Right cardiac atrium (tissue), 5 donors: ENCODE measurements at regions not wholly inside any gene's neighbourhood (a gene's known extent, or its start where the extent isn't known, plus 50 kb on each side); places are given as distances from the start of the nearest gene placed in this dataset.

Source experiments
- ATAC-seq, 2 donors: fragments of 200-7000 bp; cut with Tn5 transposase; one replicate each; pipeline versions ENCODE4 v1.8.0 to v1.9.1; 2020; ENCODE audit warnings: moderate library complexity in 2 of 2, mild to moderate bottlenecking in 1 of 2
- DNase-seq, 3 donors: peaks; one replicate each; pipeline ENCODE4 v3.0.0-alpha.2; 2020
- H3K27ac ChIP-seq: one replicate; pipeline ENCODE4 v1.5.1; 2013; ENCODE audit warnings: mild to moderate bottlenecking, low read length, control low read depth, moderate library complexity
- H3K27me3 ChIP-seq: one replicate; pipeline ENCODE4 v1.6.1; 2013; ENCODE audit not compliant: control insufficient read depth, insufficient read depth
- H3K4me1 ChIP-seq: one replicate; pipeline ENCODE4 v1.6.1; 2013; ENCODE audit warnings: low read length; ENCODE audit not compliant: control insufficient read depth, insufficient read depth
- H3K4me3 ChIP-seq: one replicate; pipeline ENCODE4 v1.5.1; 2013; ENCODE audit warnings: low read length, control low read depth
- H3K9me3 ChIP-seq: one replicate; pipeline ENCODE4 v1.6.1; 2013; ENCODE audit warnings: low read length; ENCODE audit not compliant: control insufficient read depth
- WGBS: extraction: QIAGEN DNeasy Blood & Tissue Kit; methylation state at CpG from one replicate; pipeline ENCODE4 v1.1.7; 2013; 5-methylcytosine and 5-hydroxymethylcytosine counted together
- intact Hi-C, 4 donors: fragments of 100-400 bp; cut with DNase I; formaldehyde crosslinking; loops; one replicate each; pipeline versions ENCODE4 v1.11.0 to v1.14.0; 2022 to 2023
- donor health status: healthy with polysubstance abuse.
- donor health status: DM: no; HTN: yes; CAD: no.
- donor health status: DM: no; HTN: no; CAD: no.
- donor health status: DM: no; HTN: yes; CAD: no; lungs with severe emphysema.
- donor health status: DM: yes; HTN: yes; CAD: no.

DNA sequence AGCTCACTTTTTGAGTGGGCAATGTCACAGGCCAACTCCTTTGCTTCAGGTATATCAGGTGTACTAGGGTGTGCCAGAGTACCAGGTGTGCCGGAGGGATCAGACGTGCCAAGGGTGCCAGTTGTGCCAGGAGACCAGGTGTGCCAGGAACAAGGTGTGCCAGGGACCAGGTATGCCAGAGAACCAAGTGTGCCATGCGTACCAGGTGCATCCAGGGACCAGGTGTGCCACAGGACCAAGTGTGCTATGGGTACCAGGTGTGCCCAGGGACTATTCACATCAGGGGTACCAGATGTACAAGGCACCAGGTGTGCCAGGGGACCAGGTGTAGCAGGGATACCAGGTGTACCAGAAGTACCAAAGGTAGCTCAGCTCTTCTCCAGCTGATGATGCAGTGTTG, 174.7 kb upstream of the S1PR3 start:
- ATAC-seq (no peak), DNase-seq (no peak)
- H3K27ac ChIP-seq = no peak overlapping the region
- H3K27me3 ChIP-seq = no peaks in the 10 kb centered on the region
- H3K4me3 ChIP-seq = no peak overlapping the region
- H3K4me1 ChIP-seq = peaks cover 12% of the 10 kb centered on the region
- WGBS = 98% methylated on average over 3 of the region's 3 CpGs
- intact Hi-C loops = loop anchor here in 1 of 4 donors (10.0 kb wide), 1 partner anchor 178 kb away; the partner anchor contains the start of gene S1PR3
- H3K9me3 ChIP-seq = no peaks in the 10 kb centered on the region

DNA sequence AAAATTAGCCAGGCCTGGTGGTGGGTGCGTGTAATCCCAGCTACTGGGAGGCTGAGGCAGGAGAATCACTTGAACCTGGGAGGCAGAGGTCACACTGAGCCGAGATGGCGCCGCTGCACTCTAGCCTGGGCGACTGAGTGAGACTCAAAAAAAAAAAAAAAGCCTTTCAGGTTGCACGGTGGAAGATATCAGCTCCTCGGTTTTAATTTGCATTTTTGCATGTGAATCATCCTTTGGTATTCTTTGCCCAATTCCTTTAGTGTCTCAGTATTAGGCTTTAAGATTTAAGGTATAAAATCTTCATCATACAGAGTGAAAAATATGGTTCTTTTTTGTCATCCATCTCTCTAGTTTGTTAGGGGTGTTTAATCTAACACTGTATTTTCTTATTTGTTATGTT, 173.6 kb upstream of the S1PR3 start:
- ATAC-seq (no peak), DNase-seq (no peak)
- Histone ChIP-seq H3K4me1 (peaks cover 12% of the 10 kb centered on the region), H3K9me3 (no peaks in the 10 kb centered on the region), H3K27me3 (no peaks in the 10 kb centered on the region), H3K27ac (no peak overlapping the region), H3K4me3 (no peak overlapping the region)
- 84% methylated on average over 7 of the region's 7 CpGs for WGBS
- intact Hi-C loops = loop anchor here in 1 of 4 donors (10.0 kb wide), 1 partner anchor 177 kb away; the partner anchor contains the start of gene S1PR3

DNA sequence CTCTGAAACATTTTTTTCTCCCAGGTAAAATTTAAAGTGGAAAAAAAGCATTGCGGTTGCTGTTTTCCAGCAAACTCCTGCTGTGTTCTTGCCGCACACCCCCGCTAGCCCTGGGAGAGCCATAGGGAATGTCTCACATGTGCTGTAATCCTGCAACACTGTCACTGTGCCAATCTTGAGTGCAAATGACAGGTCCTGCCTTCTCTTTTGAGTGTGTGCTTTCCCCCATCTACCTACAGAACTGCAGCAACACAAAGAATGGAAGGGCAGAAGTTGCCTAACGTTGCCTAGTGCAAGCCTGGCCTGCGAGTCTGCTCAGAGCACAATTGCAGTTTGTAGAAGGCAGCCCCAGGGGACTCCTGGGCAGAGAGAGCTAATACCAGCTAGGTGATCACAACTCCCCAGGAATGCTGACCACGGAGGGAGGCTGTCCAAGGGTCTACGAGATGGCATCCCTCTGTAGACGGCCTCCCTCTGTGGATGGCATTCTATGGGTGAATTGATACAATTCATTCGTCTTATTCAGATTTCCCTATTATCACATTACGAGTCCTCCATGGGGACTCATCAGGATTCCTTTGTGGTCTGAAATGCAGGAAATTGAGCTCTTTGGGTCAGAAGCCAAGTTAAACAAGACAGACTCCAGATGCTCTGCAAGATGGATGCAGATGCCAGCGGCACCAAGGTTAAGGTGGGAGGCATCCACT, 172.6 kb upstream of the S1PR3 start:
- intact Hi-C loops = loop anchor here in 1 of 4 donors (10.0 kb wide), 1 partner anchor 176 kb away; the partner anchor contains the start of gene S1PR3
- H3K27me3 ChIP-seq = no peaks in the 10 kb centered on the region
- H3K4me3 ChIP-seq = no peak overlapping the region
- DNase-seq (no peak), ATAC-seq (peak in 1 of 2 donors; percentile 26)
- 42% methylated on average over 11 of the region's 11 CpGs for WGBS
- no peak overlapping the region for H3K27ac ChIP-seq
- H3K9me3 ChIP-seq = no peaks in the 10 kb centered on the region
- peaks cover 9% of the 10 kb centered on the region for H3K4me1 ChIP-seq

DNA sequence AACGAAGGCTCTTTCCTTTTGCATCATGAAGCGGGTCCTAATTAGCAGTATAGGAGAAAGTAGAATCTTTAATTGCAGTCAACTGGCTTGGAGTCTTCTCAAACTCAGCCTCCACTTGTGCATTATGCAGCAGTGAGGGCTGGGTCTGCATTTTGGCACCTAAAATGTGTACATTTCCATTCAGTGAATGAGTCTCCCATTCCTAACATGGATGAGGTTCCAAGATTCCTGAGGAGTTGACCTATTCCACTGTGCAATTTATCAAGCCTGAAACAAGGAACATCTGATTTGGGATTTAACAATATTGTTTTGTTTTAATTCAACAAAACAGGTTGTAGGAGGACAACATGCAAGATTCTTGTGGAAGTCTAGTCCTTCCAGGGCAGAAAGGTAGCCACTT, 171.8 kb upstream of the S1PR3 start:
- Histone ChIP-seq H3K27ac (no peak overlapping the region), H3K4me1 (peaks cover 9% of the 10 kb centered on the region), H3K9me3 (no peaks in the 10 kb centered on the region), H3K27me3 (no peaks in the 10 kb centered on the region), H3K4me3 (no peak overlapping the region)
- no peak for ATAC-seq
- intact Hi-C loops = loop anchor here in 1 of 4 donors (10.0 kb wide), 1 partner anchor 175 kb away; the partner anchor contains the start of gene S1PR3
- no peak for DNase-seq
- WGBS = 98% methylated on average over 2 of the region's 2 CpGs

DNA sequence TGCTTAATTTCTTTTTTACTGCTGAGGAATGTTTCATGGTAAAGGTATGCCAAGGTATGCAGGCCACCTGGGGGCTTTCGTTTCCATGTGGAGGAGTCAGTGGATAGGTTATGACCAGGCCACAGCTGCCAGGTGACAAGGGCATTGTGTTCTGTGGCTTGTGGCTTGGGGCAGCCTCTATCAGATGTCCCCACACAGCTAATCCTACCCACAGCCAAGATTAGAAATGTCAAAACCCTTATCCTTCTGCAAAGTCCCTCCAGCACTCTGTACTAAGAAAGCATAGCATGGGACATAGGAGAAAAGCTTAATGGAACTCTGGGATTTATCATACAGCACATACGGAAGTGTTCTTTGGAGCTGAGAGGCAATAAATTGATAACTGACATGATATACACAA, 171.2 kb upstream of the S1PR3 start:
- intact Hi-C loops = no loop called here
- H3K4me1 ChIP-seq = peaks cover 4% of the 10 kb centered on the region
- H3K9me3 ChIP-seq = no peaks in the 10 kb centered on the region
- H3K4me3 ChIP-seq = no peak overlapping the region
- WGBS = 78% methylated on average over 2 of the region's 2 CpGs
- DNase-seq (no peak), ATAC-seq (no peak)
- H3K27ac ChIP-seq = no peak overlapping the region
- no peaks in the 10 kb centered on the region for H3K27me3 ChIP-seq

DNA sequence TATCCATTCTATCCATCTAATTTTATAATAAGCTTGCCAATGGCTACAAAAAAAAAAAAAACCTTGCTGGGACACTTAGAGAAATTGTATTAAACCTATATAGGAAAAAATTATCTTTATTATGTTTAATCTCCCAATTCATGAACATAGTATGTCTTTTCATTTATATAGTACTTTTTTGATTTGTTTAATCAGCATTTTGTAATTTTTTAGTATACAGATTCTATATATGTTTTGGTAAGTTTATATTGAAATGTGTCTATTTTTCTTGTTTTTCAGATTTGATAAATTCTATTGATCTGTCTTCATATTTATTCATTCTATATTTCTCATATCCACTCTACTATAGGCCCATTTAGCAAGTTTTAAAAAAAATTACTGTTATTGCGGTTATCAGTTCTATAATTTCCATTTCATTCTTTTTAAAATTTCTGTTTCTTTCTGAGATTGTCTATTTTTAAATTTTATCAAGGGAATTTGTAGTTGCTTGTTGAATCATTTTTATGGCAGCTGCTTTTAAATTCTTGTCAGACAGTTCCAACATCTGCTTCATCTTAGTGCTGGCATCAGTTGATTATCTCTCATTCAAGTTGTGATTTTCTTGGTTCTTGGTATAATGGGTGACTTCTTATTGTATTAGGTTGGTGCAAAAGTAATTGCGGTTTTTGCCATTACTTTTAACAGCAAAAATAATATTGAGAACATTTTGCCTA, 170.1 kb upstream of the S1PR3 start:
- intact Hi-C loops = no loop called here

DNA sequence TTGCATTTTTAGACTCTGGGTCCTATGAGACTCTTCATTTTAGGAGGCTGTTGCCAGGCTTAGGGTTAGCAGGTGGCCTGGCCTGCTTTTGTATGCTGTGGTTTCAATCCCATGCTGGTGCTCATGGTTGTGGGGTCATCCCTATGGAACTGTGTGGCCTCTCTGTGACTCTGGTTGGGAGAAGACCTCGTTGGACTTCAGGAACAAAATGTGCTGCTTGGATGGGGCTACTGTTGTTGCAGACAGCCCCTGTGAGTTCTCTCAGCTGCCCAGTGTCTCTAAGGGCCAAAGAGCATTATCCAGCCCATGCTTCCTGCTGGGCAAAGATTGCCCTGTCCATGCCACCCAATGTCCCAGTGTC, 169.5 kb upstream of the S1PR3 start:
- ATAC-seq = no peak
- 53% methylated on average over 1 of the region's 1 CpG for WGBS
- no peaks in the 10 kb centered on the region for H3K27me3 ChIP-seq
- intact Hi-C loops = no loop called here
- DNase-seq = no peak
- no peak overlapping the region for H3K4me3 ChIP-seq
- no peak overlapping the region for H3K27ac ChIP-seq
- H3K9me3 ChIP-seq = no peaks in the 10 kb centered on the region
- H3K4me1 ChIP-seq = peaks cover 3% of the 10 kb centered on the region

More for the DNA sequence above, 170.1 kb upstream of the S1PR3 start:
- Histone ChIP-seq H3K9me3 (no peaks in the 10 kb centered on the region), H3K27ac (no peak overlapping the region), H3K27me3 (no peaks in the 10 kb centered on the region), H3K4me1 (peaks cover 3% of the 10 kb centered on the region), H3K4me3 (no peak overlapping the region)
- WGBS = 91% methylated on average over 2 of the region's 2 CpGs
- ATAC-seq = no peak
- DNase-seq = no peak

DNA sequence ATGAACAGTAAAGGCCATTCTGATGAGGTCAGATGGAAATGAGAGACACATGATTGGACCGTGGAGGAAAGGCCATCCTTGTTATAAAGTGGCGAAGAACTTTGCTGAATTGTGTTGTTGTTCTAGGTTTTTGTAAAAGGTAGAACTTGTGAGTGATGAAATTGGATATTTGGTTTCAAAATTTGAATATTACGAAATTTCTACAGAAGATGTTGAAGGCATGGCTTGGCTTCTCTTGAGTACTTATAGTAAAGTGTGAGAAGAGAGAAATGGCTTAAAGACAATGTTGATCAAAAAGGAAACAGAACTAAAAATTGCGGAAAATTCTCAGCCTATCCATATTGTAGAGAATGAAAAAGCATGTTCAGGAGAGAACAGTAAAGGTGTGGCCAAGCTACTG, 166.6 kb upstream of the S1PR3 start:
- Histone ChIP-seq H3K4me3 (no peak overlapping the region), H3K9me3 (no peaks in the 10 kb centered on the region), H3K4me1 (no peaks in the 10 kb centered on the region), H3K27me3 (no peaks in the 10 kb centered on the region), H3K27ac (no peak overlapping the region)
- no peak for ATAC-seq
- intact Hi-C loops = no loop called here
- no peak for DNase-seq
- WGBS = 94% methylated on average over 4 of the region's 4 CpGs

DNA sequence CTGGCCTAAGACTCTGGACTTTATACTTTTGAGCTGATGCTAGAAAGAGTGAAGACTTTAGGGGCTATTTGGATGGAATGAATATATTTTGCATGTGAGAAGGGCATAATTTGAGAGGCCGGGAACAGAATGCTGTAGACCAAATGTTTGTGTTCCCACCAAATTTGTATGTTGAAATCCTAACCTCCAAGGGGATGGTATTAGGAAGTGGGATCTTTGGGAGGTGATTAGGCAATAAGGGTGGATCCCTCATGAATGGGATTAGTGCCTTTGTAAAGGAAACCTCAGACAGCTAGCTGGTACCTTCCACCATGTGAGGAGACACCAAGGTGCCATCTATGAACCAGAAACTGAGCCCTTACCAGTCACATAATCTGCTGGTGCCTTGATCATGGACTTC, 165.1 kb upstream of the S1PR3 start:
- no peak overlapping the region for H3K4me3 ChIP-seq
- ATAC-seq (no peak), DNase-seq (no peak)
- intact Hi-C loops = no loop called here
- H3K9me3 ChIP-seq = no peaks in the 10 kb centered on the region
- H3K27ac ChIP-seq = no peak overlapping the region
- no peaks in the 10 kb centered on the region for H3K27me3 ChIP-seq
- 94% methylated on average over 1 of the region's 1 CpG for WGBS
- H3K4me1 ChIP-seq = no peaks in the 10 kb centered on the region

DNA sequence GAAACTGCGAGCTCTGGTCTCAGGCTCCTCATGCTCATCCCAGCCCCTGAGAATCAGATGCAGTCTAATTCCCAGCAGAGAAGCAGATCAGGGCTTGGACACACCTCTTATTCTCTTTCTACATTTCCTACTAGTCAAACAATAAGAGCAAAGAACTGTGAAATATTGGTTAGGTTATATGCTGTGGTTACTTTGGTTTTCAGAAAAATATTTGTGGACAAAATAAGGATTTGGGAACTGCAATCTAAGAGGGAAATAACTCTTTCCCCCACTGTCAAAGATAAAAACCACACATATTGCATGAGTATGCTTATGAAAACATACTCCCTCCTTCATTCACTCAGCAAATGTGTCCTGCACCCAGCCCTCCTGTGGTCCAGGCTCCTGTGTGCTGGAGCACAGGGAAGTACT, 164.5 kb upstream of the S1PR3 start:
- DNase-seq = no peak
- Histone ChIP-seq H3K27ac (no peak overlapping the region), H3K9me3 (no peaks in the 10 kb centered on the region), H3K4me1 (no peaks in the 10 kb centered on the region), H3K4me3 (no peak overlapping the region), H3K27me3 (no peaks in the 10 kb centered on the region)
- WGBS = 94% methylated on average over 1 of the region's 1 CpG
- ATAC-seq = no peak
- intact Hi-C loops = no loop called here

DNA sequence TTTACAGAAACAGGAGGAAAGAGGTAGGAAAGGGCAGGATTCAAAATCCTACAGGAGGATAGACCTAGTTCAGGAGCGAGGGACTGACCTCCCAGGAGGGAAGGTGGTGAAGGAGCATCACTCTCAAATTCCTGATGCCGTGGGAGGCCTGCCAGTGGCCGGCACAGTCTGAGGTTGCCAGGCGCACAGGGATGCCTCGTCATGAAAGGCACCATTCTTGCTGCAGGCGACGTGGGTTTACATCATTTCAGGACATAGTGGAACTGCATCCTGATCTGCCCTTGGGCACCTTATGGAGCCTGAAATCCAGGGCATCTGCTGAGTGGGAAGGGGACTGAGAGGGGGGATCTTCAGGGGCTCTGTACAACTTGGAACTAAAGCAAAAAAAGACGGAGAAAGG, 163.2 kb upstream of the S1PR3 start:
- 44% methylated on average over 8 of the region's 8 CpGs for WGBS
- intact Hi-C loops = no loop called here
- Histone ChIP-seq H3K4me1 (no peaks in the 10 kb centered on the region), H3K4me3 (no peak overlapping the region), H3K27me3 (no peaks in the 10 kb centered on the region), H3K9me3 (no peaks in the 10 kb centered on the region), H3K27ac (no peak overlapping the region)
- DNase-seq (peak in 2 of 3 donors; percentile 64 to 75), ATAC-seq (peak; percentile 15 to 22)
